NB4 (cell line): ENCODE measurements at regions not wholly inside any gene's neighbourhood (a gene's known extent, or its start where the extent isn't known, plus 50 kb on each side); places are given as distances from the start of the nearest gene placed in this dataset.

ENCODE experiments used
- MYC ChIP-seq: IDR thresholded peaks from 2 replicates; pipeline ENCODE4 v1.6.1; 2011; ENCODE audit warnings: low read depth, low read length
- POLR2A ChIP-seq: IDR thresholded peaks from 2 replicates; pipeline ENCODE4 v1.6.1; 2011; ENCODE audit warnings: mild to moderate bottlenecking; ENCODE audit not compliant: insufficient read length; ENCODE audit errors: extremely low read depth
- TF ChIP-seq, protein P1 (sequence below): IDR thresholded peaks from one replicate; pipeline ENCODE4 v1.5.1; 2012; ENCODE audit warnings: low read depth, low read length
- TF ChIP-seq, protein P2 (sequence below): IDR thresholded peaks from 2 replicates; pipeline ENCODE4 v1.6.1; 2011; ENCODE audit warnings: low read depth, low read length

DNA sequence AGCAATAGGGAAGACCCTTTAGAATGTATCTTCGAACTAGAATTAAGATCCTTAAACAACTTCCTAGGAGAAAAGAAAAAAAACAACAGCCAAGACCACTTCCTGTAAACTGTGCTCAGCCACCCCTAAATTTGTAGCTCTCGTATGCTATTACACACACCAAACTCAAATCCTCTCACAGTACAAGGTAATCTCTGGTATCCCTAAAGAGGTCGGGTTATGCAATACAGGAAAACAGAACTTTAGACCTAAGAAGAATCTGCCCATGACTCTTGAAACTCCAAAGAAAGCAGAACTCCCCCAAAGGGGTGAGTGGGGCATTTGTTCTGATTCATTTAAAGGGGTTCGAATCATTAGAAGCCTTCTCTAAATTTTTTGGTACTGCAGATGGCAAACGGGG lies 170.9 kb upstream of the CASK start:
- TF ChIP-seq, protein P1, sequence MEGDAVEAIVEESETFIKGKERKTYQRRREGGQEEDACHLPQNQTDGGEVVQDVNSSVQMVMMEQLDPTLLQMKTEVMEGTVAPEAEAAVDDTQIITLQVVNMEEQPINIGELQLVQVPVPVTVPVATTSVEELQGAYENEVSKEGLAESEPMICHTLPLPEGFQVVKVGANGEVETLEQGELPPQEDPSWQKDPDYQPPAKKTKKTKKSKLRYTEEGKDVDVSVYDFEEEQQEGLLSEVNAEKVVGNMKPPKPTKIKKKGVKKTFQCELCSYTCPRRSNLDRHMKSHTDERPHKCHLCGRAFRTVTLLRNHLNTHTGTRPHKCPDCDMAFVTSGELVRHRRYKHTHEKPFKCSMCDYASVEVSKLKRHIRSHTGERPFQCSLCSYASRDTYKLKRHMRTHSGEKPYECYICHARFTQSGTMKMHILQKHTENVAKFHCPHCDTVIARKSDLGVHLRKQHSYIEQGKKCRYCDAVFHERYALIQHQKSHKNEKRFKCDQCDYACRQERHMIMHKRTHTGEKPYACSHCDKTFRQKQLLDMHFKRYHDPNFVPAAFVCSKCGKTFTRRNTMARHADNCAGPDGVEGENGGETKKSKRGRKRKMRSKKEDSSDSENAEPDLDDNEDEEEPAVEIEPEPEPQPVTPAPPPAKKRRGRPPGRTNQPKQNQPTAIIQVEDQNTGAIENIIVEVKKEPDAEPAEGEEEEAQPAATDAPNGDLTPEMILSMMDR: no peak
- TF ChIP-seq POLR2A: no peak
- no peak for TF ChIP-seq MYC
- TF ChIP-seq, protein P2, sequence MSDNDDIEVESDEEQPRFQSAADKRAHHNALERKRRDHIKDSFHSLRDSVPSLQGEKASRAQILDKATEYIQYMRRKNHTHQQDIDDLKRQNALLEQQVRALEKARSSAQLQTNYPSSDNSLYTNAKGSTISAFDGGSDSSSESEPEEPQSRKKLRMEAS: no peak
